Cardiac muscle cell (in vitro differentiated cells and primary cell): ENCODE measurements at regions not wholly inside any gene's neighbourhood (a gene's known extent, or its start where the extent isn't known, plus 50 kb on each side); places are given as distances from the start of the nearest gene placed in this dataset.

Source experiments
- DNase-seq, 2 donors: peaks; one replicate each; pipeline versions ENCODE4 v3.0.0 to v3.0.0-alpha.2; 2010 to 2017; ENCODE audit warnings: low read depth in 1 of 2, low spot score in 1 of 2
- H3K27ac ChIP-seq: fragments of 200-600 bp; sonication (generic); 2 replicates; pipeline ENCODE4 v1.5.1; 2016
- H3K27me3 ChIP-seq: fragments of 200-600 bp; sonication (generic); 2 replicates; pipeline ENCODE4 v1.6.0; 2016; ENCODE audit warnings: control low read depth
- H3K36me3 ChIP-seq: fragments of 200-600 bp; sonication (generic); 2 replicates; pipeline ENCODE4 v1.5.1; 2016; ENCODE audit warnings: control low read depth
- H3K4me1 ChIP-seq: fragments of 200-600 bp; sonication (generic); 2 replicates; pipeline ENCODE4 v1.8.1; 2017; ENCODE audit warnings: low read depth, mild to moderate bottlenecking, mixed run types
- H3K4me3 ChIP-seq: fragments of 200-600 bp; sonication (generic); 2 replicates; pipeline ENCODE4 v1.5.1; 2016; ENCODE audit warnings: mild to moderate bottlenecking
- H3K9me3 ChIP-seq: fragments of 200-600 bp; sonication (generic); 2 replicates; pipeline ENCODE4 v1.5.1; 2017; ENCODE audit warnings: low read depth, mild to moderate bottlenecking, control low read depth
- CTCF ChIP-seq: IDR thresholded peaks from 2 replicates; pipeline ENCODE4 v1.5.1; 2012; ENCODE audit warnings: low read depth, mild to moderate bottlenecking, low read length

GRCh38 chr2:53234548-53234903, 533.1 kb upstream of the CHAC2 start:
- no peaks in the 10 kb centered on the region for H3K36me3 ChIP-seq
- H3K4me1 ChIP-seq = no peaks in the 10 kb centered on the region
- no peak for DNase-seq
- no peak for TF ChIP-seq CTCF
- H3K4me3 ChIP-seq = no peak overlapping the region
- no peaks in the 10 kb centered on the region for H3K9me3 ChIP-seq
- H3K27me3 ChIP-seq = no peaks in the 10 kb centered on the region
- no peak overlapping the region for H3K27ac ChIP-seq

GRCh38 chr2:53233759-53234547, 533.7 kb upstream of the CHAC2 start:
- no peak overlapping the region for H3K4me3 ChIP-seq
- no peaks in the 10 kb centered on the region for H3K27me3 ChIP-seq
- no peak for TF ChIP-seq CTCF
- H3K4me1 ChIP-seq = no peaks in the 10 kb centered on the region
- no peak for DNase-seq
- no peak overlapping the region for H3K27ac ChIP-seq
- H3K36me3 ChIP-seq = no peaks in the 10 kb centered on the region
- H3K9me3 ChIP-seq = no peaks in the 10 kb centered on the region

GRCh38 chr2:53231908-53232307, 535.7 kb upstream of the CHAC2 start:
- TF ChIP-seq CTCF = no peak
- H3K4me1 ChIP-seq = no peaks in the 10 kb centered on the region
- H3K27me3 ChIP-seq = no peaks in the 10 kb centered on the region

GRCh38 chr2:53230691-53231090, 536.9 kb upstream of the CHAC2 start:
- DNase-seq = no peak
- Histone ChIP-seq H3K36me3 (no peaks in the 10 kb centered on the region), H3K27me3 (no peaks in the 10 kb centered on the region), H3K4me3 (no peak overlapping the region), H3K4me1 (no peaks in the 10 kb centered on the region), H3K27ac (no peak overlapping the region), H3K9me3 (no peaks in the 10 kb centered on the region)
- TF ChIP-seq CTCF = no peak

More at GRCh38 chr2:53231908-53232307, 535.7 kb upstream of the CHAC2 start:
- Histone ChIP-seq H3K36me3 (no peaks in the 10 kb centered on the region), H3K27ac (no peak overlapping the region), H3K9me3 (no peaks in the 10 kb centered on the region), H3K4me3 (no peak overlapping the region)
- no peak for DNase-seq

GRCh38 chr2:53227535-53227934, 540.1 kb upstream of the CHAC2 start:
- H3K4me3 ChIP-seq = no peak overlapping the region
- no peaks in the 10 kb centered on the region for H3K27me3 ChIP-seq
- TF ChIP-seq CTCF = no peak
- H3K9me3 ChIP-seq = no peaks in the 10 kb centered on the region
- no peak for DNase-seq
- no peak overlapping the region for H3K27ac ChIP-seq
- H3K36me3 ChIP-seq = no peaks in the 10 kb centered on the region
- no peaks in the 10 kb centered on the region for H3K4me1 ChIP-seq
